NOMO-1 (cell line): ENCODE measurements at regions not wholly inside any gene's neighbourhood (a gene's known extent, or its start where the extent isn't known, plus 50 kb on each side); places are given as distances from the start of the nearest gene placed in this dataset.
A peak's percentile ranks its signal among the peaks of the same experiment; 100 is the strongest.

Experiments used
- DNase-seq, 2 experiments: peaks; one replicate each; lab custom pipeline; 2025; ENCODE audit not compliant: unreplicated experiment in 2 of 2; lab: John Stamatoyannopoulos, UW

- peak in 1 of 2 experiments; percentile 9 for DNase-seq
These were observed 96.6 kb upstream of the POU2AF2 start for GRCh38 chr11:111148953-111149352.

GRCh38 chr11:111148121-111148520, 97.4 kb upstream of the POU2AF2 start:
- DNase-seq: no peak

GRCh38 chr11:111137846-111138245, 107.7 kb upstream of the POU2AF2 start:
- DNase-seq: no peak

- DNase-seq: no peak
These were observed 109.6 kb upstream of the POU2AF2 start for GRCh38 chr11:111135778-111136570.

GRCh38 chr11:111135101-111135500, 110.4 kb upstream of the POU2AF2 start:
- no peak for DNase-seq

- no peak for DNase-seq
These were observed 117.3 kb upstream of the POU2AF2 start for GRCh38 chr11:111128076-111128870.

GRCh38 chr11:111124724-111125123, 120.8 kb upstream of the POU2AF2 start:
- DNase-seq: no peak

- no peak for DNase-seq
These were observed 121.8 kb upstream of the POU2AF2 start for GRCh38 chr11:111123463-111124398.

- no peak for DNase-seq
These were observed 124.7 kb upstream of the POU2AF2 start for GRCh38 chr11:111120696-111121302.

- DNase-seq: no peak
These were observed 125.4 kb upstream of the POU2AF2 start for GRCh38 chr11:111120161-111120560.

GRCh38 chr11:111119751-111120150, 125.8 kb upstream of the POU2AF2 start:
- no peak for DNase-seq

- DNase-seq: no peak
These were observed 129.6 kb upstream of the POU2AF2 start for GRCh38 chr11:111115890-111116289.

GRCh38 chr11:111114091-111114490, 131.4 kb upstream of the POU2AF2 start:
- no peak for DNase-seq

- no peak for DNase-seq
These were observed 132.9 kb upstream of the POU2AF2 start for GRCh38 chr11:111112614-111113013.

- peak; percentile 5 to 44 for DNase-seq
These were observed 138.0 kb upstream of the POU2AF2 start for GRCh38 chr11:111107501-111107900.

- DNase-seq: no peak
These were observed 138.9 kb upstream of the POU2AF2 start for GRCh38 chr11:111106641-111107040.

GRCh38 chr11:111105566-111105965, 140.0 kb upstream of the POU2AF2 start:
- DNase-seq: no peak

- DNase-seq: no peak
These were observed 141.3 kb upstream of the POU2AF2 start for GRCh38 chr11:111104185-111104584.

GRCh38 chr11:111101881-111102280, 143.6 kb upstream of the POU2AF2 start:
- no peak for DNase-seq

- no peak for DNase-seq
These were observed 146.4 kb upstream of the POU2AF2 start for GRCh38 chr11:111099028-111099713.
